Embryonic facial prominence (tissue), 1 donor: ENCODE measurements at regions not wholly inside any gene's neighbourhood (a gene's known extent, or its start where the extent isn't known, plus 50 kb on each side); places are given as distances from the start of the nearest gene placed in this dataset.

Experiments
- DNase-seq: peaks from one replicate; pipeline ENCODE4 v3.0.0-alpha.2; 2016; ENCODE audit errors: extremely low spot score

- DNase-seq, result no peak
Measured at GRCh38 chr5:74378464-74378863, 262.1 kb downstream of the ENC1 start.

DNA sequence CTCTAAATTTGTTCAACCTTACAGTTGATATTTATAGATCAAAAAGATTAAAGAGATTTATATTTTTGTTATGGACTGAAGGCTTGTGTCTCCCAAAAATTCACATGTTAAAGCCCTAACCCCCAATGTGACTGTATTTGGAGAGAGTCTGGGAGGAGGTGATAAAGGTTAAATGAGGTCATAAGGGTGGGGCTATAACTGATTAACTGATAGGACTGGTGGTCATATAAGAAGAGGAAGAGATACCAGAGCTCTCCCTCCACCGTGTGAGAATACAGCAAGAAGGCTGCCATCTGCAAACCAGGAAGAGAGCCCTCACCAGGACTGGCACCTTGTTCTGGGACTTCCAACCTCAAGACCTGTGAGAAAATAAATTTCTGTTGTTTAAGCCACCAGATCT, 264.3 kb downstream of the ENC1 start:
- DNase-seq, result no peak

DNA sequence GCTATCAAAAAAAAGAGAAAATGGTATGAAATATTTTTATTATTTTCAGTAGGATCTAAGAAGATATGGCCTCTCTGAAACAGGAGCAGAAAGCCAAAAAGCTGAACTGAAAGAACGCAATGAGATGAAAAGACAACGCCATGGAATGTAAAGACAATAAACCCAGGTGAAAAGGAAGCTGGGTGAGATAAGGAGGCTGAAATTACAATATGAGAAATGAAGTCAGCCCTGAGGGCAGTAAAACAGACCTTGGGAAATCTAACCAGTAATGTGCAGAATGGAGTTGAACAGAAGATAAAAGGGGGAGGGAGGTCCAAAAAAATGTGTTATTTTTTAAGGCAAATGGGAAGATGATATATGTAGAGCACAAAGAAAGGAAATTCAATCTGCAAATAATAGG, 265.3 kb downstream of the ENC1 start:
- DNase-seq, result no peak

DNA sequence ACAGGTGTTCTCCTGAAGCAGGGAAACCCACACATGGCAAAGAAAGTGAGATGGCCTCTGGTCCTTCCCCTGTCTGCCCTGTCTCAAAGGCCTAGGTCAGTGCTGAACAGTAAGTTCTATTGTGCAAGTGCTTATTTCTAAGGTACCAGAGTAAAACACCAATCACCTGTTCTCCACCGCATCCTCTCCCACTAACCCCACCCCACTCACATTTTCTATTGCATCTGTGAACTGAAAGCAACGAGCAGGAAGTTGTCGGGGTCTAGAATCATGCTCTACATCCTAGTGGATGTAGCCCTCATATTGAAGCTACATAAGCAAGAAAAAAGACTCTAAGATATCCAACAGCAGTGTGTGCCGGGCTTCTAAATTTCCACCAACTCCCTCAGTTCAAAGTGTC, 265.9 kb downstream of the ENC1 start:
- no peak for DNase-seq

- no peak for DNase-seq
Measured at GRCh38 chr5:74373076-74373475, 267.5 kb downstream of the ENC1 start.

GRCh38 chr5:74372502-74373064, 267.9 kb downstream of the ENC1 start:
- DNase-seq, result no peak

DNA sequence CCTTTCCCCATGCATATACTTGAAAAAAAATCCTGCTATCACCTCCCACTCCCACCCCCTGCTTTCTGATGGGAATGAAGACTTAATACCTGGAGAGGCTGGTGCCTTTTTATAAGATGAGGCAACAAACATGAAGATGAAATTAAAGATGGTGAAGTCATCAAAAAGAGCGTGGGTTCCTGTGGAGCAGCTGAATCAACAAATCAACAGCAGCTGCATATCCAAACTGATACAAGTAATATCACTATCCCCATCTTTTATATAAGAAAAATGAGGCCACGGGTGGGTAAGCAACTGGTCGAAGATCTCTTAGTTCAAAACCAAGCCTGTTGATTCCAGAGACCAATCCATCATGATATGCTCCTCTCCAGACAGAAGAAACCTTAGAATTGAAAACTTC, 268.5 kb downstream of the ENC1 start:
- DNase-seq, result no peak

- no peak for DNase-seq
Measured at GRCh38 chr5:74371621-74372020, 268.9 kb downstream of the ENC1 start.

- no peak for DNase-seq
Measured at GRCh38 chr5:74370168-74370567, 270.4 kb downstream of the ENC1 start.

DNA sequence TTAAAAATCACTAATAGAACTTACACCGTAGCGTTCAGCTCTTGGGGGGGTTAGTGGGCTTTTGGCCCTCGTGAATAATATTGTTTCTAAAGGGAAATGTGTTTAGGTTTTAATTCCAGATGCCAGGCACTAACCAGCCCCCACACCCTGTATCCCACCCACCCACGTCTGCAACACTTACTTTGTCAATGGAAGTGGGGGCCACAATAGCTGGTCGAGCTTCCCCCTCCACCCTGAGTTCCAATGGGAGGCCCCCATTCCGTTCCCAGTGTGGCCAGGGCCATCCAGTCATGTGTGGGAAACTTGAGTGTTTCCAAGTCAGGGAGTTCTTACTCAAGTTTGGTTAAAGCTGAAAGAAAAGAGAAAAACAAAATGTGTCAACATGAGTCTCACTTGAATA, 271.4 kb downstream of the ENC1 start:
- no peak for DNase-seq

DNA sequence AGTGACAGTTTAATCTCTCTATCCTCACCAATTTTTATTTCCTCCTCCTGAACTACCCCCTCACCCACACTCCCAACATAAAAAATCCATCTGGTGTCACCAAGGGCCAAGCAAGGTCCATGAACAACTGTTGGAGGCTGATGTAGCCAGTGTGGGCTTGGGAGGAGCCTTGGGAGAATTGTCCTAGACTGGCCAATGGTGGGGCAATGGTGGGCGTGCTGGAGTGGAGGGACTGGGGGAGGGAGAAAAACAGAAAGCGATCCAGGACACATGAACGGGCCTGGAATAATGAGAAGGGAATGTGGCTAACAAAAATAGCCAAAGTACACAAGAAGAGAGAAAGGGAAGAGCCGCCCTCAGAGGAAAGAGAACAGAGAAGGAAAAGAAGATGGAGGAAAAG, 272.6 kb downstream of the ENC1 start:
- DNase-seq, result no peak

DNA sequence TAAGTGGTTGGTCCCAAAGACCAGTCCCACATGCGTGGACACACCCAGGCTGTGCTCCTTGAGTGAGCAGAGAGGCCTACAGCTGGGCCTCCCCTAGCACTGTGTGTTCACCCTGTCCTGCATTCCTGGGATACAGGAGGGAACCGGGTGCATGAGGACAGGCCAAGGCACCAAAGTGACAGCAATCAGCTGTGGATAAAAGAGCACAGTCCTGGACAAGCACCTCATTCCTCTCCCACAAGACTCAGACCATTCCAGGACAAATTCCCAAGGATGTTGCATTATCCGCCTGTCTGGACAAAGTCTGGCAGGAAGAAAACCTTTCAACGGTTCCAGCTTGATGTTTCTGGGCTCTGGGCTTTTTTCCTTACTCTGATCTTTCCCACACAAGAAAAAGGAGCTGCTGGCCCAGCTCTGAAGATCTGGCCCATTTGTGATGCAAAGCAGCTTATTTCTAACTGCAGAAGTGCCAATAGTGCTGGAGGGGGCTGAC, 273.2 kb downstream of the ENC1 start:
- DNase-seq, result no peak

GRCh38 chr5:74365723-74366122, 274.8 kb downstream of the ENC1 start:
- no peak for DNase-seq

GRCh38 chr5:74364507-74364906, 276.0 kb downstream of the ENC1 start:
- DNase-seq, result no peak

DNA sequence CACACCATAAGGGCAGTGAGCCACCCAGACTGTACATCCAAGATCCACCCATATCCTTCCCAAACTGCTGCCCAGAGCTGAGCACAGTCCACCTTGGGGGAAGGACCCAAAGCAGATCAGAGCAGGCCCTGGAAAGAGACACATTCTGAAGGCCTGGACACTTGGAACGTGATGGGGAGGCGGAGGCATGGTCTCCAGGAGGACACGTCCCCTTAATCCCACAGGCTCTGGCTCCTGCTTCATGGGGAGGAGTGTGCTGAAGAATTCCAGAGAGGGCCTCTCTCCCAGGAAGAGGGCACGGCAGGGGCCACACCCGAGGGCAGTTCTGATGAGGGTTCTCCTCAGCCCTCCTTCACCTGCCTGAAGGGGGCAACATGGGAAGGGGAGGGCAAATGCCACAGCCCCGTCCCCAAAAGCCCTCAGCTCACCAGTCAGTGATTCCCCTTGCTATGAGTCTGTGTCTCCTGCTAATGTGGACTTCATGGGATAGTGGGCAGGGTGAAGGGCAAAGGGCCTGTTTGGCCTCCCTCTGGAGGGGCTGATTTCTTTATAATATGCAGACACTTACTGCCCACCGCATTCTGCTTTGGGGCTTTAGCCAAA, 276.8 kb downstream of the ENC1 start:
- DNase-seq, result no peak

GRCh38 chr5:74361406-74362358, 278.8 kb downstream of the ENC1 start:
- no peak for DNase-seq

DNA sequence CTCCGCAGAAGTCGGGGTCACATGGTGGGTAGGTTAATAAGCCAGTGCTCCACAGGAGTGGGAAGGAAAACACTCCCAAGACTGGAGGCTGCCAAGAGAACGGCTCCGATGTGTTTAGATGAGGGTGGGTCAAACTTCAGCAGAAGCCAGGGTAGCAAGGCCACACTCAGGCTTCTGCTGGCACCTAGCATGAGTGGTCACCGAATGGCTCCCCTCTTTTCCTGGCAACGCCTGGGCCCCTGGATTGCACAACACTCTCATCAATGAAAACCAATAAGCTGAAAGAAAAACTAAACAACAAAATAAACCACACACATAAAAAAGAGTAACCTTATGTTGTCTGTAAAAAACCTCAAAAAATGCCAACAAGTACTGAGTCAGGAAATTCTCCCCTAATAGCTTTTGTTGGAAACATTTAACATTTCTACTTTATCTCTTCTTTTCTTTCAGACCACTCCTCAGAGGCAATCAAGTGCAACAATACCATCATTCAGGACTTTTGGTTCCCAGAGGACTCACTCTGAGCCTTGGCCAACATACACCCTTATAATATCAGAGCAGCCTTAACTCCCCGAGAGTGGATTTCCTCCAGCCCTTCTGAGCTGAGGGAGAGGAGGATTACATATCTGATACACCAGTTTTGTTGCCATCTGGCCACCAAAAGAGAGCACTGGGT, 279.9 kb downstream of the ENC1 start:
- no peak for DNase-seq

- DNase-seq, result no peak
Measured at GRCh38 chr5:74357827-74358226, 282.7 kb downstream of the ENC1 start.

DNA sequence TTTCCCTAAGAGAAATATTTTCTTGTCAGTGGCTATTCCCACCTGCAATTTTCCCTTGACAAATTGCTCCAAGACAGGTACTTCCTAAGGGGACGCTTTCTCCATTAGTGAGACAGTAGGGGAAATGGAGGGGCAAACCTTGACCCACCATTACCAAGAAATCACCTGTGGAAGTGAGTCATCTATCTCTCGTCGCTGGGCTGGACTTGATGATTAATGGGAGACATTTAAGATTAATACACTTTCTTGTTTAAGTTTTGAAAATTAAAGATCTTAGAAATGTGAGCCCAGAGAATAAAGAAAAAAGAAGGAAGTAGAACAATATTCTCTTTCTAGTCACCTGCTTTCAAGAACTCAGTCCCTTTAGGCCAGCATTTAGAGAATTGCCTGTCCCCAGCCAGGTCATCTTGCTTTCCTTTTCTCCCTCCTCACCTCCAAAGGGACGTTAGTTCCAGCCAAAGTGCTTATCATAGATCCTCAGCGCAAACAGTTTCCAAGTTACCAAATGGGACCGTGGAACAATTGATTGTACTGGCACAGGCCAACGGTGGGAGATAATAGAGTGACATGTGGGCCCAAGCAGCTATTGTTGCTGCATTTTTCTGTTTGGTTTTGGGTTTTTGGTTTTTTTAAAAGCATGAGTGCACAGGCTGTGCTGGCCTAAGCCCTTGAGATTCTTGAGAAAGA, 284.4 kb downstream of the ENC1 start:
- DNase-seq, result no peak

GRCh38 chr5:74355041-74355824, 285.3 kb downstream of the ENC1 start:
- DNase-seq, result no peak

DNA sequence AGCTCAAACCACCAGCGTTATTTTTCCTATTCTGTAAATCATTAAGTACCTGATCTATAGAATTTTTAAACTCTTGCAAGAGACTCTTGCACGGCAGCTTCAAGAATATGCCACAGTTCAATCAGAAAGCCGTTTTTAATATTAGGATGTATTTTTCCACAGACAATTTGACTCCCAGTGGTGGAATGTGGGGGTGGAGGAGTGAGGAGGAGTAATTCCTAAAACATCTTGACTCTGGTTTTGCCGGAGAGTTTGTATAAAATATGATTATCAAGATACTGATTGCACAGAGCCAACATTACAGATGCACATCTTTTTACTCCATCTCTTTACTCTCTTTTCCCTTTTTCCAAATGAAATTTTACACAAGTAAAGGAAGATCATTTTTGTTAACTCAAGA, 288.3 kb downstream of the ENC1 start:
- no peak for DNase-seq
